GM21528 (cell line): ENCODE measurements at regions not wholly inside any gene's neighbourhood (a gene's known extent, or its start where the extent isn't known, plus 50 kb on each side); places are given as distances from the start of the nearest gene placed in this dataset.

Experiments
- ATAC-seq: cut with Tn5 transposase; IDR thresholded peaks from one replicate; pipeline ENCODE4 v1.9.1; 2021; ENCODE audit warnings: mild to moderate bottlenecking, moderate library complexity; ENCODE audit not compliant: unreplicated experiment, low FRiP score

GRCh38 chr2:81276595-81276994 lies 972.0 kb upstream of the LRRTM1 start:
- no peak for ATAC-seq

- no peak for ATAC-seq
These were observed 961.6 kb upstream of the LRRTM1 start for GRCh38 chr2:81266106-81266505.

- no peak for ATAC-seq
These were observed 959.4 kb upstream of the LRRTM1 start for GRCh38 chr2:81263989-81264388.

GRCh38 chr2:81260320-81260719 lies 955.8 kb upstream of the LRRTM1 start:
- no peak for ATAC-seq

- ATAC-seq = no peak
These were observed 945.7 kb upstream of the LRRTM1 start for GRCh38 chr2:81250270-81250669.

DNA sequence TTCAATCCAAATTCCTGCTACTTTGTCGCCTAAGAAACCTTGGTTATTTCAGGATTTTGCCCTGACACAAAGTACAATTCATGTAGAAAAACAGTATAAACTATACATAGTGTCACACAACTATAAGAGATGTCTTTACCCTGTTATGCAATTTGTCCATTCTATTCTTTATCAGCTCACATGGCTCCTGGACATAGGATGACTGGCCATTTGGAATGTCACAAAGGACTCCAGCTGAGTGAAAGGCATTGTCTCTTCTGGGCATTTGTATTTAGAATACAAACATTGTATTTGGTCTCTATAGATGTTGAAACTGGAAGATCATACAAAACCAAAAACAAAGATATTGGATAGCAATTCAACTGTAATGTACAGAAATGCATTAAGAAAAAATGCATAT lies 944.6 kb upstream of the LRRTM1 start:
- no peak for ATAC-seq

GRCh38 chr2:81247648-81248047 lies 943.1 kb upstream of the LRRTM1 start:
- no peak for ATAC-seq

DNA sequence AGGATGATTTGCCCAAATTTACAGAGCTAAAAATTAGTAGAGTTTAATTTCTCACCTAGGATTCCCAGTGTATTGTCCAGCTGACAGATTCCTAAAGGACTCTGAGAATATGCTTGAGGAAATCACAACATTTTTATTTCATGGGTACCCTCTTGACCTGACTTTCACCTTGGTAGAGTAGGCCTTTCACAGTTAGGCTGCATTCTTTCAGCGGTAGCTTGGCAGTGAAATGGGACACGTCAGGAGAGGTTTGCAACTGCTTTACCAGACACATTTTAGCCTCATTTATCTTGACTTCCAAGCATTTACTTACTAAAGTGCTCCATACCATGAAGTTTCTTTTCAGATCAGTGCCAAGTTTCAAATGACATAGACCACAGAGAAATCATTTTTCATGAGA lies 937.9 kb upstream of the LRRTM1 start:
- ATAC-seq = no peak

GRCh38 chr2:81238462-81238861 lies 933.9 kb upstream of the LRRTM1 start:
- ATAC-seq = no peak

DNA sequence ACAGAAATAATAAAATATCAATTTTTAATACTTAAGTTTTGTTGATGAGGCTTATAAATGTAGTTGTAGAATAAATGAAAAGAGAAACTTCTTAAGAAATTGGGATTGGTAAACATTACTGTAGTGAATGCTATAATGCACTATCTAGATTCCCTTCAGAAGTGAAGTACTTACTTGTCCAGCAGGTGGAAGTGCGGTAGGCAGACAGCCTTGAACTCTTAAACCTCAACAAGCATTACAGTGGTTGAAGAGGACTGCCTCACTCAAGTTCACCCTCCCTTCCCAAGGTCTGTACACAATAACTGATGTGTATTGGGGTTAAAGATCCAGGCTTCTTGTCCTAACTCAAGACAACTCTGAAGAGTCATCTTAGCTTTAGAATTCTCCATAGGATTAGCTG lies 931.0 kb upstream of the LRRTM1 start:
- ATAC-seq = no peak

GRCh38 chr2:81234711-81235110 lies 930.2 kb upstream of the LRRTM1 start:
- ATAC-seq = no peak

GRCh38 chr2:81225756-81226155 lies 921.2 kb upstream of the LRRTM1 start:
- ATAC-seq = no peak

- ATAC-seq = no peak
These were observed 909.0 kb upstream of the LRRTM1 start for GRCh38 chr2:81213598-81213997.

DNA sequence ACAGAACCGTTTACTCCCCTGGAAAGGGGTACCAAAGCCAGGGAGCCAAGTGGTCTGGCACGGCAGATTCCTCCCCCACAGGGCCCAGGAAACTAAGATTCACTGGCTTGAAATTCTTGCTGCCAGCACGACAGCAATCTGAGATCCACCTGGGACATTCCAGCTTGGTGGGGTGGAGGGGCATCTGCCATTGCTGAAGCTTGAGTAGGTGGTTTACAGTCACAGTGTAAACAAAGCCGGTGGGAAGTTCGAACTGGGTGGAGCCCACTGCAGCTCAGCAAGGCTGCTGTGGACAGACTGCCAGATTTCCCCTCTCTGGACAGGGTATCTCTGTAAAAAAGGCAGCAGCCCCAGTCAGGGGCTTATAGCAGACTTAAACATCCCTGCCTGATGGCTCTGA lies 901.7 kb upstream of the LRRTM1 start:
- ATAC-seq = no peak

DNA sequence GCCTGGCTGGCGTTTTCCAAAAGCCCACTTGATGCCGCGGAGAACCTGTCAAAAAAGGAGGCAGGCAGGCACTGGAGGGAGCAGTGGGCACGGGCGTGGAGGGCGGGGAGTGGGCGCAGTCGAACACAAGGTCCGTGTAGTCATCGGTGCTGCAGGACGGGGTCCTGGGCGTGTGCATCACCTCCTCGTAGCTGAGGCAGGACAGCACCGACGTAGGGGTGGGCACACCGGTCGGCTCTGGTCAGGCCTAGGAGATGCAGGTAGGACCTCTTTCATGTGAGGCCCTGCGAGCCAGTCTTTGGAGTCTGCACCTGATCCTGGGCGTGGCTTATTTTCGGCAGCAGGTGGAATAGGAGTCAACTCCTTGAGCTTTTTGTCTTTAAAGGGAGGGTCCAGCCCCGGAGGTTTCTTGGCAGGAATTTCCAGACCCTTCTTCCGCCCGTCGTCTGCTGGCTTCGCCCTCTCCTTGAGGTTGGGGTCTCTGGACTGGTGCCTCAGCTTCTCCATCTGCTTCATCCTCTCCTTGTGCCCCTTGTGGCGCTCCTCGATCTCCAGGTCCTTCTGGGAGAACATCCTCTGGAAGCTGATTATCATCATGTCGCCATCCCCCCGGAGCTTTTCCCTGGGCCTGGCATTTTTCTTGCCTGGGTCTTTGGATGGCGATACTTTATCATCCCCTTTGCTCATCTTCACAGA lies 892.5 kb upstream of the LRRTM1 start:
- no peak for ATAC-seq

DNA sequence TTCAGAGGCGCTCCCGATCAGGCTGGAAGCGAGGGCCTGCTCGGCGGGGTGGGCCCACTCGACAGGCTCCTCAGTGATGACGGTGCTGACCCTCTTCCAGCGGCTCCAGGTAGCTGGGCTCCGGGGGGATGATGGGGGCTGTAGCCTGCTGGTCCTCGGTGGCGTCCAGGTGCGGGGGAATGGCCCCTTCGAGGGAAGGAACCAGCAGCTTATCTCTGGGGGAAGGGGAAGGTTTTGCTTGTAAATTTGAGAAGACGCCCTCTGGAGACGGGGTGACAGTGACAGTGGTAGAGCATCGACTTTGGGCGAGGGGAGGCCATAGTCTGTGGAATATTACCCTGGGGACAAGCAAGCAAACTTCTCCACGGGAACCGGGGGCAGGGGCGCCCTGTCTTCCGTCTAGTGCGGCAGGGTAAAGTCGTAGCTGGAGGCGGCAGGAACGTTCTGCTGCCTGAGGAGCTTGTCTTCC lies 891.9 kb upstream of the LRRTM1 start:
- no peak for ATAC-seq

GRCh38 chr2:81195774-81196382 lies 891.3 kb upstream of the LRRTM1 start:
- no peak for ATAC-seq

- no peak for ATAC-seq
These were observed 890.6 kb upstream of the LRRTM1 start for GRCh38 chr2:81195017-81195773.

DNA sequence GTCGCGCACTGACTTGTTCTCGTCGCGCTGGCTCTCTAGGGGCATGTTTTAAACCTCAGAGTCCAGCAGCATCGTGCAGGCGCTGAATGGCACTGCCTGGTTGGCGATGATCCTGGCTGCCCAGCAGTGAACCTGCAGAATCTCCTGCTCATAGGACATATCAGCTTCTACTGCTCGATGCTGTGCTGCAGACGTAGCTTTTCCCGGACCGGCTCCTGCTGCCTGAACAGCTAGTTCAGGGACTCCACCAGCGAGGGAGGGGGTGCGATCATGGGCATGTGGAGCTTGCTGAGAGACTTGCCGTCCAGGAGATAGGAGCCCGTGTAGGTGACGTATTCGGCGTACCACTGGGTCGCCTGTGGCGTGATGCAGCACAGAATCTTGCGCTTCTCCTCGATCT lies 890.0 kb upstream of the LRRTM1 start:
- ATAC-seq = no peak

- no peak for ATAC-seq
These were observed 889.6 kb upstream of the LRRTM1 start for GRCh38 chr2:81194176-81194575.

GRCh38 chr2:81181845-81182244 lies 877.3 kb upstream of the LRRTM1 start:
- ATAC-seq = no peak

GRCh38 chr2:81171447-81171846 lies 866.9 kb upstream of the LRRTM1 start:
- no peak for ATAC-seq
